HS-5 (cell line): ENCODE measurements at regions not wholly inside any gene's neighbourhood (a gene's known extent, or its start where the extent isn't known, plus 50 kb on each side); places are given as distances from the start of the nearest gene placed in this dataset.
"Not testable (repeated sequence)": the region's sequence is repeated elsewhere in the genome, so short reads cannot be mapped to it uniquely, and the experiment has no call there.

Experiments
- DNase-seq: peaks from one replicate; pipeline ENCODE4 v3.0.0-alpha.2; 2012; ENCODE audit warnings: low read depth

- no peak for DNase-seq
These were observed 602.9 kb upstream of the ADAMTS5 start for GRCh38 chr21:27569831-27570230.

- no peak for DNase-seq
These were observed 602.2 kb upstream of the ADAMTS5 start for GRCh38 chr21:27569091-27569490.

- DNase-seq: no peak
These were observed 600.5 kb upstream of the ADAMTS5 start for GRCh38 chr21:27567381-27567780.

GRCh38 chr21:27566521-27566920 lies 599.6 kb upstream of the ADAMTS5 start:
- no peak for DNase-seq

GRCh38 chr21:27565364-27565763 lies 598.5 kb upstream of the ADAMTS5 start:
- DNase-seq: no peak

- no peak for DNase-seq
These were observed 597.9 kb upstream of the ADAMTS5 start for GRCh38 chr21:27564684-27565301.

GRCh38 chr21:27562303-27562702 lies 595.4 kb upstream of the ADAMTS5 start:
- DNase-seq: no peak

GRCh38 chr21:27561116-27561515 lies 594.2 kb upstream of the ADAMTS5 start:
- DNase-seq: no peak

- no peak for DNase-seq
These were observed 590.5 kb upstream of the ADAMTS5 start for GRCh38 chr21:27557356-27557755.

GRCh38 chr21:27555996-27556395 lies 589.1 kb upstream of the ADAMTS5 start:
- no peak for DNase-seq

GRCh38 chr21:27550287-27550686 lies 583.4 kb upstream of the ADAMTS5 start:
- DNase-seq: no peak

GRCh38 chr21:27548486-27548885 lies 581.6 kb upstream of the ADAMTS5 start:
- no peak for DNase-seq

- no peak for DNase-seq
These were observed 579.0 kb upstream of the ADAMTS5 start for GRCh38 chr21:27545754-27546349.

GRCh38 chr21:27542126-27542525 lies 575.2 kb upstream of the ADAMTS5 start:
- not testable (repeated sequence) for DNase-seq

- no peak for DNase-seq
These were observed 569.4 kb upstream of the ADAMTS5 start for GRCh38 chr21:27536319-27536718.

GRCh38 chr21:27535188-27535587 lies 568.3 kb upstream of the ADAMTS5 start:
- no peak for DNase-seq

GRCh38 chr21:27534206-27534605 lies 567.3 kb upstream of the ADAMTS5 start:
- DNase-seq: no peak

- peak; percentile 61 for DNase-seq
These were observed 565.2 kb upstream of the ADAMTS5 start for GRCh38 chr21:27532076-27532475.

GRCh38 chr21:27528697-27529096 lies 561.8 kb upstream of the ADAMTS5 start:
- no peak for DNase-seq

- DNase-seq: no peak
These were observed 559.6 kb upstream of the ADAMTS5 start for GRCh38 chr21:27526451-27526850.

- DNase-seq: no peak
These were observed 558.9 kb upstream of the ADAMTS5 start for GRCh38 chr21:27525780-27526179.

- DNase-seq: peak; percentile 69
These were observed 552.5 kb upstream of the ADAMTS5 start for GRCh38 chr21:27519361-27519760.

- DNase-seq: not testable (repeated sequence)
These were observed 550.3 kb upstream of the ADAMTS5 start for GRCh38 chr21:27517177-27517576.

- DNase-seq: no peak
These were observed 548.8 kb upstream of the ADAMTS5 start for GRCh38 chr21:27515676-27516075.
